HAP-1 (cell line): ENCODE measurements at regions not wholly inside any gene's neighbourhood (a gene's known extent, or its start where the extent isn't known, plus 50 kb on each side); places are given as distances from the start of the nearest gene placed in this dataset.
"Not testable (repeated sequence)": the region's sequence is repeated elsewhere in the genome, so short reads cannot be mapped to it uniquely, and the experiment has no call there.

Experiments
- DNase-seq, 2 experiments: peaks; one replicate each; pipeline ENCODE4 v3.0.0-alpha.2; 2016 to 2020; ENCODE audit warnings: low spot score in 2 of 2
- H3K27me3 ChIP-seq: fragments of 250-450 bp; sonication (Bioruptor Pico); 2 replicates; pipeline ENCODE4 v1.5.1; 2020; ENCODE audit warnings: low read depth, mild to moderate bottlenecking, moderate library complexity
- H3K36me3 ChIP-seq: fragments of 250-450 bp; sonication (Bioruptor Pico); replicated peaks from 2 replicates; pipeline ENCODE4 v1.5.1; 2020; ENCODE audit warnings: mild to moderate bottlenecking
- H3K4me1 ChIP-seq: fragments of 250-450 bp; sonication (Bioruptor Pico); 2 replicates; pipeline ENCODE4 v1.5.1; 2020; ENCODE audit warnings: mild to moderate bottlenecking
- H3K4me3 ChIP-seq: fragments of 250-450 bp; sonication (Bioruptor Pico); 2 replicates; pipeline ENCODE4 v1.5.1; 2020; ENCODE audit warnings: mild to moderate bottlenecking, moderate library complexity
- H3K9me3 ChIP-seq: fragments of 250-450 bp; sonication (Bioruptor Pico); 2 replicates; pipeline ENCODE4 v1.5.1; 2020; ENCODE audit warnings: mild to moderate bottlenecking, moderate library complexity
- in situ Hi-C: fragments of 300-500 bp; cut with MboI; formaldehyde crosslinking; loops from 3 replicates; pipeline ENCODE4 v1.14.3; 2020; ENCODE audit warnings: low sequenced_read_pairs, inconsistent platforms, mixed read lengths

- no peak overlapping the region for H3K4me3 ChIP-seq
- DNase-seq, result no peak
- in situ Hi-C loops, result no loop called here
- H3K4me1 ChIP-seq, result no peaks in the 10 kb centered on the region
- no peaks in the 10 kb centered on the region for H3K36me3 ChIP-seq
- H3K9me3 ChIP-seq, result no peaks in the 10 kb centered on the region
- no peaks in the 10 kb centered on the region for H3K27me3 ChIP-seq
Observed at GRCh38 chr14:86933460-86933859, 1059.5 kb downstream of the GALC start.

- no peaks in the 10 kb centered on the region for H3K36me3 ChIP-seq
- no peaks in the 10 kb centered on the region for H3K4me1 ChIP-seq
- in situ Hi-C loops, result no loop called here
- DNase-seq, result no peak
- H3K9me3 ChIP-seq, result no peaks in the 10 kb centered on the region
- H3K4me3 ChIP-seq, result no peak overlapping the region
- H3K27me3 ChIP-seq, result no peaks in the 10 kb centered on the region
Observed at GRCh38 chr14:86915406-86915805, 1077.6 kb downstream of the GALC start.

- DNase-seq, result no peak
- no peaks in the 10 kb centered on the region for H3K9me3 ChIP-seq
- no peaks in the 10 kb centered on the region for H3K4me1 ChIP-seq
- no peaks in the 10 kb centered on the region for H3K27me3 ChIP-seq
- no peaks in the 10 kb centered on the region for H3K36me3 ChIP-seq
- in situ Hi-C loops, result no loop called here
- H3K4me3 ChIP-seq, result no peak overlapping the region
Observed at GRCh38 chr14:86912709-86913108, 1080.3 kb downstream of the GALC start.

- in situ Hi-C loops, result no loop called here
- no peak for DNase-seq
- H3K9me3 ChIP-seq, result no peaks in the 10 kb centered on the region
- no peaks in the 10 kb centered on the region for H3K36me3 ChIP-seq
- H3K4me3 ChIP-seq, result no peak overlapping the region
- H3K4me1 ChIP-seq, result no peaks in the 10 kb centered on the region
- no peaks in the 10 kb centered on the region for H3K27me3 ChIP-seq
Observed at GRCh38 chr14:86911486-86911885, 1081.5 kb downstream of the GALC start.

- DNase-seq, H3K27me3 ChIP-seq, in situ Hi-C loops, H3K9me3 ChIP-seq, H3K4me3 ChIP-seq, H3K36me3 ChIP-seq, H3K4me1 ChIP-seq: not testable (repeated sequence)
Observed at GRCh38 chr14:86905386-86905926, 1087.5 kb downstream of the GALC start.

GRCh38 chr14:86902176-86902950, 1090.6 kb downstream of the GALC start:
- DNase-seq, result no peak
- H3K27me3 ChIP-seq, result no peaks in the 10 kb centered on the region
- no peak overlapping the region for H3K4me3 ChIP-seq
- no peaks in the 10 kb centered on the region for H3K9me3 ChIP-seq
- in situ Hi-C loops, result no loop called here
- H3K4me1 ChIP-seq, result no peaks in the 10 kb centered on the region
- no peaks in the 10 kb centered on the region for H3K36me3 ChIP-seq

- in situ Hi-C loops, result no loop called here
- no peaks in the 10 kb centered on the region for H3K9me3 ChIP-seq
- no peak for DNase-seq
Observed at GRCh38 chr14:86897704-86898513, 1095.1 kb downstream of the GALC start.

GRCh38 chr14:86897224-86897623, 1095.8 kb downstream of the GALC start:
- no peak overlapping the region for H3K4me3 ChIP-seq
- no peak for DNase-seq
- H3K4me1 ChIP-seq, result no peaks in the 10 kb centered on the region
- H3K9me3 ChIP-seq, result no peaks in the 10 kb centered on the region
- no peaks in the 10 kb centered on the region for H3K27me3 ChIP-seq
- in situ Hi-C loops, result no loop called here
- no peaks in the 10 kb centered on the region for H3K36me3 ChIP-seq

More at GRCh38 chr14:86897704-86898513, 1095.1 kb downstream of the GALC start:
- H3K4me3 ChIP-seq, result no peak overlapping the region
- H3K4me1 ChIP-seq, result no peaks in the 10 kb centered on the region
- H3K27me3 ChIP-seq, result no peaks in the 10 kb centered on the region
- H3K36me3 ChIP-seq, result no peaks in the 10 kb centered on the region

- in situ Hi-C loops, result no loop called here
- Histone ChIP-seq H3K4me1 (no peaks in the 10 kb centered on the region), H3K27me3 (no peaks in the 10 kb centered on the region), H3K4me3 (no peak overlapping the region), H3K9me3 (no peaks in the 10 kb centered on the region), H3K36me3 (no peaks in the 10 kb centered on the region)
- DNase-seq, result no peak
Observed at GRCh38 chr14:86896701-86897100, 1096.3 kb downstream of the GALC start.

- H3K4me3 ChIP-seq, result no peak overlapping the region
- no peak for DNase-seq
- in situ Hi-C loops, result no loop called here
- H3K36me3 ChIP-seq, result no peaks in the 10 kb centered on the region
- H3K9me3 ChIP-seq, result no peaks in the 10 kb centered on the region
- H3K4me1 ChIP-seq, result no peaks in the 10 kb centered on the region
- H3K27me3 ChIP-seq, result no peaks in the 10 kb centered on the region
Observed at GRCh38 chr14:86892152-86892956, 1100.6 kb downstream of the GALC start.

GRCh38 chr14:86885280-86885679, 1107.7 kb downstream of the GALC start:
- in situ Hi-C loops, result no loop called here
- no peak for DNase-seq

GRCh38 chr14:86884498-86884897, 1108.5 kb downstream of the GALC start:
- Histone ChIP-seq H3K9me3 (no peaks in the 10 kb centered on the region), H3K27me3 (no peaks in the 10 kb centered on the region), H3K4me1 (no peaks in the 10 kb centered on the region), H3K4me3 (no peak overlapping the region), H3K36me3 (no peaks in the 10 kb centered on the region)
- no peak for DNase-seq
- in situ Hi-C loops, result no loop called here

More at GRCh38 chr14:86885280-86885679, 1107.7 kb downstream of the GALC start:
- no peaks in the 10 kb centered on the region for H3K27me3 ChIP-seq
- no peak overlapping the region for H3K4me3 ChIP-seq
- H3K4me1 ChIP-seq, result no peaks in the 10 kb centered on the region
- H3K36me3 ChIP-seq, result no peaks in the 10 kb centered on the region
- H3K9me3 ChIP-seq, result no peaks in the 10 kb centered on the region

GRCh38 chr14:86882818-86883217, 1110.2 kb downstream of the GALC start:
- H3K27me3 ChIP-seq, result no peaks in the 10 kb centered on the region
- H3K4me3 ChIP-seq, result no peak overlapping the region
- no peak for DNase-seq
- in situ Hi-C loops, result no loop called here
- H3K36me3 ChIP-seq, result no peaks in the 10 kb centered on the region
- H3K4me1 ChIP-seq, result no peaks in the 10 kb centered on the region
- H3K9me3 ChIP-seq, result no peaks in the 10 kb centered on the region
